ENCODE measurements at regions not wholly inside any gene's neighbourhood (a gene's known extent, or its start where the extent isn't known, plus 50 kb on each side); places are given as distances from the start of the nearest gene placed in this dataset.
"Not testable (repeated sequence)": the region's sequence is repeated elsewhere in the genome, so short reads cannot be mapped to it uniquely, and the experiment has no call there.

- not testable (repeated sequence) for H3K79me2 ChIP-seq (ENCODE audit: low read length); H3K36me3 ChIP-seq (ENCODE audit: insufficient read depth, low read length); H3K4me2 ChIP-seq (ENCODE audit: low read depth, low read length, poor library complexity, severe bottlenecking); H3K27me3 ChIP-seq (ENCODE audit: low read length); H2AFZ ChIP-seq (ENCODE audit: low read length); H3K27ac ChIP-seq (ENCODE audit: low read length); H3K4me1 ChIP-seq (ENCODE audit: low read length); H3K4me3 ChIP-seq (ENCODE audit: low read length); H3K9me2 ChIP-seq (replicated peaks; ENCODE audit: insufficient read depth, low read length); H4K20me1 ChIP-seq (ENCODE audit: insufficient read depth, low read depth, low read length); H3K9me3 ChIP-seq (ENCODE audit: low read length); H3K9ac ChIP-seq (ENCODE audit: low read length); DNase-seq
These were observed 153.7 kb upstream of the NBPF12 start for GRCh38 chr1:146784212-146784940.

- H3K9me2 ChIP-seq (replicated peaks; ENCODE audit: insufficient read depth, low read length); H3K9me3 ChIP-seq (ENCODE audit: low read length); H4K20me1 ChIP-seq (ENCODE audit: insufficient read depth, low read depth, low read length); H3K36me3 ChIP-seq (ENCODE audit: insufficient read depth, low read length); H3K9ac ChIP-seq (ENCODE audit: low read length); H3K4me3 ChIP-seq (ENCODE audit: low read length); H3K27ac ChIP-seq (ENCODE audit: low read length); H3K79me2 ChIP-seq (ENCODE audit: low read length); H2AFZ ChIP-seq (ENCODE audit: low read length); H3K27me3 ChIP-seq (ENCODE audit: low read length); H3K4me1 ChIP-seq (ENCODE audit: low read length); DNase-seq; H3K4me2 ChIP-seq (ENCODE audit: low read depth, low read length, poor library complexity, severe bottlenecking): not testable (repeated sequence)
These were observed 156.9 kb upstream of the NBPF12 start for GRCh38 chr1:146781235-146781634.

GRCh38 chr1:146777826-146778602 lies 160.1 kb upstream of the NBPF12 start:
- H3K36me3 ChIP-seq (ENCODE audit: insufficient read depth, low read length); H3K4me2 ChIP-seq (ENCODE audit: low read depth, low read length, poor library complexity, severe bottlenecking); DNase-seq; H3K4me1 ChIP-seq (ENCODE audit: low read length); H3K9me3 ChIP-seq (ENCODE audit: low read length); H3K27me3 ChIP-seq (ENCODE audit: low read length); H3K79me2 ChIP-seq (ENCODE audit: low read length); H3K9ac ChIP-seq (ENCODE audit: low read length); H3K27ac ChIP-seq (ENCODE audit: low read length); H3K9me2 ChIP-seq (replicated peaks; ENCODE audit: insufficient read depth, low read length); H2AFZ ChIP-seq (ENCODE audit: low read length); H3K4me3 ChIP-seq (ENCODE audit: low read length); H4K20me1 ChIP-seq (ENCODE audit: insufficient read depth, low read depth, low read length): not testable (repeated sequence)

- not testable (repeated sequence) for H3K9me2 ChIP-seq (replicated peaks; ENCODE audit: insufficient read depth, low read length); H3K4me1 ChIP-seq (ENCODE audit: low read length); H3K27me3 ChIP-seq (ENCODE audit: low read length); H3K4me3 ChIP-seq (ENCODE audit: low read length); H3K9ac ChIP-seq (ENCODE audit: low read length); H3K9me3 ChIP-seq (ENCODE audit: low read length); H3K36me3 ChIP-seq (ENCODE audit: insufficient read depth, low read length); H3K79me2 ChIP-seq (ENCODE audit: low read length); H3K27ac ChIP-seq (ENCODE audit: low read length); H2AFZ ChIP-seq (ENCODE audit: low read length); H3K4me2 ChIP-seq (ENCODE audit: low read depth, low read length, poor library complexity, severe bottlenecking); DNase-seq; H4K20me1 ChIP-seq (ENCODE audit: insufficient read depth, low read depth, low read length)
These were observed 163.1 kb upstream of the NBPF12 start for GRCh38 chr1:146774988-146775387.

- not testable (repeated sequence) for H3K4me2 ChIP-seq (ENCODE audit: low read depth, low read length, poor library complexity, severe bottlenecking); H3K9ac ChIP-seq (ENCODE audit: low read length); H4K20me1 ChIP-seq (ENCODE audit: insufficient read depth, low read depth, low read length); H3K9me2 ChIP-seq (replicated peaks; ENCODE audit: insufficient read depth, low read length); H3K79me2 ChIP-seq (ENCODE audit: low read length); H3K27ac ChIP-seq (ENCODE audit: low read length); DNase-seq; H2AFZ ChIP-seq (ENCODE audit: low read length); H3K36me3 ChIP-seq (ENCODE audit: insufficient read depth, low read length); H3K9me3 ChIP-seq (ENCODE audit: low read length); H3K4me3 ChIP-seq (ENCODE audit: low read length); H3K27me3 ChIP-seq (ENCODE audit: low read length); H3K4me1 ChIP-seq (ENCODE audit: low read length)
These were observed 163.9 kb upstream of the NBPF12 start for GRCh38 chr1:146774271-146774670.

- H4K20me1 ChIP-seq (ENCODE audit: insufficient read depth, low read depth, low read length); H3K9me3 ChIP-seq (ENCODE audit: low read length); H3K27me3 ChIP-seq (ENCODE audit: low read length); DNase-seq; H2AFZ ChIP-seq (ENCODE audit: low read length); H3K4me1 ChIP-seq (ENCODE audit: low read length); H3K9me2 ChIP-seq (replicated peaks; ENCODE audit: insufficient read depth, low read length); H3K4me3 ChIP-seq (ENCODE audit: low read length); H3K36me3 ChIP-seq (ENCODE audit: insufficient read depth, low read length); H3K4me2 ChIP-seq (ENCODE audit: low read depth, low read length, poor library complexity, severe bottlenecking); H3K79me2 ChIP-seq (ENCODE audit: low read length); H3K9ac ChIP-seq (ENCODE audit: low read length); H3K27ac ChIP-seq (ENCODE audit: low read length): not testable (repeated sequence)
These were observed 166.7 kb upstream of the NBPF12 start for GRCh38 chr1:146771409-146771808.

- not testable (repeated sequence) for H3K79me2 ChIP-seq (ENCODE audit: low read length); H2AFZ ChIP-seq (ENCODE audit: low read length); H3K9me3 ChIP-seq (ENCODE audit: low read length); H3K4me1 ChIP-seq (ENCODE audit: low read length); H3K9me2 ChIP-seq (replicated peaks; ENCODE audit: insufficient read depth, low read length); H3K9ac ChIP-seq (ENCODE audit: low read length); H4K20me1 ChIP-seq (ENCODE audit: insufficient read depth, low read depth, low read length); H3K4me2 ChIP-seq (ENCODE audit: low read depth, low read length, poor library complexity, severe bottlenecking); DNase-seq; H3K4me3 ChIP-seq (ENCODE audit: low read length); H3K36me3 ChIP-seq (ENCODE audit: insufficient read depth, low read length); H3K27ac ChIP-seq (ENCODE audit: low read length); H3K27me3 ChIP-seq (ENCODE audit: low read length)
These were observed 167.1 kb upstream of the NBPF12 start for GRCh38 chr1:146770998-146771397.

- H3K9me3 ChIP-seq (ENCODE audit: low read length); H3K4me2 ChIP-seq (ENCODE audit: low read depth, low read length, poor library complexity, severe bottlenecking); H3K79me2 ChIP-seq (ENCODE audit: low read length); H3K9ac ChIP-seq (ENCODE audit: low read length); H4K20me1 ChIP-seq (ENCODE audit: insufficient read depth, low read depth, low read length); H3K36me3 ChIP-seq (ENCODE audit: insufficient read depth, low read length); H3K4me1 ChIP-seq (ENCODE audit: low read length); DNase-seq; H2AFZ ChIP-seq (ENCODE audit: low read length); H3K9me2 ChIP-seq (replicated peaks; ENCODE audit: insufficient read depth, low read length); H3K27ac ChIP-seq (ENCODE audit: low read length); H3K27me3 ChIP-seq (ENCODE audit: low read length); H3K4me3 ChIP-seq (ENCODE audit: low read length): not testable (repeated sequence)
These were observed 174.9 kb upstream of the NBPF12 start for GRCh38 chr1:146763234-146763633.
